Astrocyte (in vitro differentiated cells and primary cell): ENCODE measurements at regions not wholly inside any gene's neighbourhood (a gene's known extent, or its start where the extent isn't known, plus 50 kb on each side); places are given as distances from the start of the nearest gene placed in this dataset.

Source experiments
- CTCF ChIP-seq: IDR thresholded peaks from 2 replicates; pipeline ENCODE4 v1.5.1; 2011; ENCODE audit warnings: low read depth, mild to moderate bottlenecking, inconsistent platforms, low read length, moderate library complexity; ENCODE audit not compliant: insufficient read depth
- EZH2 ChIP-seq: IDR thresholded peaks from 2 replicates; pipeline ENCODE4 v1.6.1; 2012; ENCODE audit warnings: mild to moderate bottlenecking, low read length, inconsistent platforms; ENCODE audit not compliant: insufficient read depth

GRCh38 chr9:27717991-27718390, 144.7 kb upstream of the C9orf72 start:
- no peak for TF ChIP-seq CTCF
- no peak for TF ChIP-seq EZH2
